ENCODE measurements at regions not wholly inside any gene's neighbourhood (a gene's known extent, or its start where the extent isn't known, plus 50 kb on each side); places are given as distances from the start of the nearest gene placed in this dataset.

DNA sequence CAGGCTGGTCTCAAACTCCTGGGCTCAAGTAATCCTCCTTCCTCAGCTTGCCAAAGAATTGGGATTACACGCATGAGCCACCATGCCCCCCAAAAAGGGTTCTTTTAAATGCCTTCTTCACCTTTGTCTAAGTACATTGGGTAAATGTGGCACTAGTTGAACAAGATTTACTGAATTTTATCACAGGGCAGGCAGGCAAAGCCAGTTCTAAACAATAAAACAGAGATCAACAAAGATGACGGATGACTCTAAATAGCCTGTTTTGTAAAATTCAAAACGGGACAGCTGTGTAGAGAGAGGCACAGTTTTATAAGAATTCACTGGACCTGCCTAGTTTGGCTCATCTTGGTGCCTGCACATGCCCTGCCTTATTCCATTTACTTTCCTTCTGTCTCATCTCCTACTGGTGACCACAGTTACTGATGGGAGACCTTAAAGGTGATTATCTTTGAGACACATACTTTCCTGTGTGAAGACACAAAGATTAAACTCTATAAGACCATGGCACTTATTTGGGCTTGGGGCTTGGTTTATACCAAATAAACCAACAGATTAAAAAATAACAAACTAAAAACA, 149.6 kb upstream of the DMRT1 start:
- no peak for DNase-seq (ENCODE audit: low read depth in 3 of 3, low spot score in 1 of 3)

DNA sequence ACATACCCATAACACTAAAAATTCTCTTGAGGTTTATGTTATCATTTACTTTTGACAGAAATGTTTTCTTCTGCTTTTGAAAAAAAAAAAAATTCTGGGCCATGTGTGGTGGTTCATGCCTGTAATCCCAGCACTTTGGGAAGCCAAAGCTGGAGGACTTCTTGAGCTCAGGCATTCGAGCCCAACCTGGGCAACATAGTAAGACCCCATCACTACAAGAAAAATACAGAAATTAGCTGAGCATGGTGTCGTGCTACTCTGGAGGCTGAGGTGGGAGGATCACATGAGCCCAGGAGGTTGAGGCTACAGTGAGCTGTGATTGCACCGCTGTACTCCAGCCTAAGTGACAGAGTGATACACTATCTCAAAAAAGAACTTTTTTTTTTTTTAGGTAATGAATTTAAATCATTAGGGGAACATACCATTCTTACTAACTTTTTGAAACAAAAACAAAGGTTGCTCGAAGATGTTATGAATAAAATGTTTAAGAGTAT, 148.8 kb upstream of the DMRT1 start:
- DNase-seq (ENCODE audit: low read depth in 3 of 3, low spot score in 1 of 3), result no peak

DNA sequence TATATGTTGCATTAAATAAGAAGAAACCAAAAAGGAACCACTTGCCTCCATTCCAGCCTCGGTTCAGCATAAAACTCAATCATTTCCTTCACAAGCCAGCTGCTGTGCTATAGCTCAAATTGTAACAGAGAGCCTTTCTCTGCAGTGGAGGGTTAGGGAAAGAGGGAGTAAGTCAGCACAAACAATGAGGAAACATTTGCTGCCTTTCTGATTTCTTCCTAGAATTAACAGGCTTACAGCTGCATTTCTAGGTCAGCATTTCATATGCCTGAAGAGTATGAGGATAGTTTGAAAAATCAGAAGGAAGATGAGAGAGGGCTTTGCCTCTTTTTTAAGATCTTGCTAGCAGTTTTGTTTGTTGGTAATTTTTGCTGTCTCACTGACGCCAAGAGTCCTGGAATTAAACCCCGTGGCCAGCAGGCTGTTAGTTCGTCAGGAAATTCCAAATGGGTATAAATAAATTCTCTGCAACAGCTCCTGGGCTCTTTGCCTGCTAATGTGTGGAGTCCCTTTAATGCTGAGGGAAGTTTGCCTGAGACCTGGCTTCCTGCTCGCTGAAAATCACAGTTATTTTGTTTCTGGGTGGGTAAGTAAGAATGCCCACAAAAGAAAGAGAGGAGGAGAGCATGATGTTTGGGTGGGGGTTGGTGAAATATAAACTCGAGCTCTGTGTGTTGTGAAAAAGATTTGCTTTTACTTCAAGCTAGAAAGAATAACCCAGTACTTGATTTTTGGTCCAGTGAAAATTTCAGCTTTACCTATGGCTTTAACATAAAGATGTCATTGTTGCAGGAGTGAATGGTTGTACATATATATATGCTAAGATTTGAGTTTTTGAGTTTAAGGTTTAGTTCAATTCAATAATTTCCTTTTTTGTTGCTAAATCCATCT, 148.1 kb upstream of the DMRT1 start:
- DNase-seq (ENCODE audit: low read depth in 3 of 3, low spot score in 1 of 3), result no peak

DNA sequence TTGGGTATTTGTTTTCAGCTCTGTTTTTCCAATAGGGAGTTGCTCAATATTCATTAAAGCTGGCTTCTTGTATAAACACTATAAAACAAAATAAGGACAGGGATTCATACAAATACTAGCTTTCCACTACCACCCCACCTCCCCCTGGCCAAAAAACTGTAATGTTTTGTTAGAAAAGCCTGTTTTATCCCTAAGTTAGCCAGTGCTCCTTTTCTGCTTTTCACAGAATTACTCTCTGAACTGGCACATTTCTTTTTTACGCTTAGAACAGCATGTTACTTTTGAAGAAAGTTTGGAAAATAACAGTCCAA, 147.4 kb upstream of the DMRT1 start:
- no peak for DNase-seq (ENCODE audit: low read depth in 3 of 3, low spot score in 1 of 3)

DNA sequence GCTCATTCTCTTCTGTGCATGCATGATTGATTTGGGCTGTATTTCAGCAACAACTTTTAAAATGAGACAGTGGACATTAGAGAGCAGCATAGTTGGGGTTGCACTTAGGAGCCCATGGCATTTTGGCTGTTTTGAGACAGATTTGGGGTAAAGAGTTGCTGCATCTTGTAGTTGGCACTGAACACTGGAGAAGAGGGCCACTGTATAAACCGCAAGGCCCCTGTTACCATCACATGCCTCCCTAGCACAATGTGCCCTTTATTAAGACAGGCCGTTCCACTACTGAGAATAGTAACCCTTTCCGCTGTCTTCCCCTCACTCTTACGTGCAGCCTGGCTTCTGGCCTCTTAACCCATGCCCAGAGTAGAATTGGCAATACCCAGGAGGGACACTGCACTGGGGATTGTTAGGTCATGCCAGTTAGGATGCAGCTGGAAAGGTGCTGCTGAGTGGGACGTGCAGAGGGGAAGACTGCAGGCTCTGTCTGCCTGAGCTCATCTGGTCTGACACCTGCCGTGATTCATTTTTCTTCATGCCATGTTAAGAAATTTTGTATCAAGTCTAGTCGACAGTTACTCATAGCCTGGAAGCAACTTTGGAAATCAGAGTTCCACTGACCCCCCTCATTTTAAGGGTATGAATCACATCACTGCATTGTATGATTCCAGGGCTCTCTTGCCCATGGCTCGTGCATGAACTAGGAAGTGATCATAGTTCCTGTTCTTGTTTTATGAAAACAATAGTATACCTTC, 146.9 kb upstream of the DMRT1 start:
- DNase-seq (ENCODE audit: low read depth in 3 of 3, low spot score in 1 of 3), result no peak

DNA sequence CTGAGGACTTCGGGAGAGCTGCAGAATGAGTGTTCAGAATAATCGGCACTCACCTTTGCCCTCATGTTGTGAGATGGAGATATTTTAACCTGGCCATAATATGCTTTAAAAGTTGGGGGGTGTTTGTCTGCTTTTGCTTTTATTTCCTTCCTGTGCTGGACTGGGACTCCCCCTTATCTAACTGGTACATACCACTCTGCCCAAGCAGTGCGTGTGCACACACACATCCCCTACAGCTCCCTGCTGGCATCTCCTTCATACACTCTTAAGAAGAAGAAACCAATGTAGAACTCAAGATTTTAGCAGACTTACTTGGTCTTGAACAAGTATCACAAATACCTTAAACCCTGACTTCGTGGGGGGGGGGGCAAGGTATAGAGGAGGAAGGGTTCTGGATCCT, 146.2 kb upstream of the DMRT1 start:
- no peak for DNase-seq (ENCODE audit: low read depth in 3 of 3, low spot score in 1 of 3)

DNA sequence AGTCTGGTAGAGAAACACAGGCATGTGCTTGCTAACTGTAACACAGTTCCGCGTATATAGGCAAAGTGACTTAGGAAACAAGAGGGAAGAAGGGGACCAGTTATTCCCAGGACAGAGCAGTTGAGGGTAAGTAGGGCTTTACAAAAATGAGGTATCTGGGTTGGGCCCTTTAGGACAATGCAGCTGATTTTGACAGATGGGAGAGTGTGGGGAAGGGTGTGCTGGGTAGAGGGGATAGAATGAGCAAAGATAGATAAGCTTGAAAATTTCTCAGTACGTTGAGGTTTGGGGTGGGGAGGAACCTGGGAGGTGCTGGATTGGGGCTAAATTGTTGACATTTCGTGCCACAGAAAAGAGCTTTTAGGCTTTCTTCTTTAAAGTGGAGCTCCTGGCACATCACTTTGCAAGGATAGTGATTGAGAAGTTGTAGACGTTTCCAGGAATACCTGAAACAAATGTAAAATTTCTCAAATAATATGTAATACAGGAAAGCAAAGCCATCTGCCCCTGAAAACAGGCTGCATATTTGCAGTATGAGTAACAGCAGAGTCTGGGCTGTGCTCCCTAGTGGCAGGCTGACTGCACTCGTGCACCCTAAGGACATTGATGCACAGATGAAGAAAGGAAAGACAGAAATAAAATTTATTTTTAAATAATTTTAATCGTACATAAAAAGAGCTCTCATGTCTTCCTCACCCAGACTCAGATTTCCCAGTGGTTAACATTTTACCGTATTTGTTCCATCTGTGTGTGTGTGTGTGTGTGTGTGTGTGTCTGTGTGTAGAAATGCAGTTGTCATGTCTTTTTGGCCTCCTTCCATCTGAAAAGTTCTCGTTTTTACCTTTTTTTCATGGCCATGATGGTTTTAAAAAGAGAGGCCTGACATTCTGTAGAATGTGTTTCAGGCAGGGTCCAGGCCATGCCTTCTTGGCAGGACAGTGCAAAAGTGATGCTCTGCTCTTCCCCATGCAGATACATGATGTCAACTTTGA, 144.9 kb upstream of the DMRT1 start:
- no peak for DNase-seq (ENCODE audit: low read depth in 3 of 3, low spot score in 1 of 3)

DNA sequence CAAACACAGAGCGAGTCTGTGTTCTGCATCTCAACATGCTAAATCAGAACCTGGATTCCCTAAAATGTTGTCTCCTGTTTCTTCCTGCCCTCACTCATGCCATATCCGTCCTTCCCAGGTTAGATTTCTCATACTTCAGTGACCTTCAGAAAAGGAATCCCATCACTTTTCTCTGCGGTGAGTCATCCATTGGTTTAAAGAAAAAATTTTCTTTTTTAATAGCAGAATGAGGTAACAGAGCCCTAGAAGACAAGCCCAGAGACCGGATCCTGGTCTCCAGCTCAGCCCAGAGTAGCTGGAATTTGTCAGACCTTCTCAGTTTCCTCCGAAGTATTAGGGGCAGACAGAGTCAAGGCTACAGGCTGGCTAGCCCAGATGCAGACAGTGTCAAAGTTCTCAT, 143.2 kb upstream of the DMRT1 start:
- no peak for DNase-seq (ENCODE audit: low read depth in 3 of 3, low spot score in 1 of 3)

DNA sequence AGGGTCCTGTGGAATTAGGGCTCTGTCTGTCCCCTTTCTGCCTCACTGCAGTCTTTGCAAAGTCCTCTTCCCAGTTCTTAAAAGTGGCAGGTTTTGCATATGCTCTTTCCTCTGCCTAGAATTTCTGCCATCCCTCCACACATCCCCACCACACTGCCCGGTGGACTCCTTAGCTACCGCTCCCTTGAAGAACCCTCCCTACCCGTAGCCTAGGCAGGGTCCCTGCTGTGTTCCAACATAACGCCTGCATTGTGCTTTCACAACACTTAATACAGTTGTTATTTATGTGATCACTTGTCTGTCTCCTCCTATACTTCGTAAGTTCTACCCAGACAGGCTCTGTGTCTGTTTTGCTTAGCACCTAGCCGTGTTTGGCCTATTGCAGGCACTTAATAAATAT, 142.5 kb upstream of the DMRT1 start:
- no peak for DNase-seq (ENCODE audit: low read depth in 3 of 3, low spot score in 1 of 3)

DNA sequence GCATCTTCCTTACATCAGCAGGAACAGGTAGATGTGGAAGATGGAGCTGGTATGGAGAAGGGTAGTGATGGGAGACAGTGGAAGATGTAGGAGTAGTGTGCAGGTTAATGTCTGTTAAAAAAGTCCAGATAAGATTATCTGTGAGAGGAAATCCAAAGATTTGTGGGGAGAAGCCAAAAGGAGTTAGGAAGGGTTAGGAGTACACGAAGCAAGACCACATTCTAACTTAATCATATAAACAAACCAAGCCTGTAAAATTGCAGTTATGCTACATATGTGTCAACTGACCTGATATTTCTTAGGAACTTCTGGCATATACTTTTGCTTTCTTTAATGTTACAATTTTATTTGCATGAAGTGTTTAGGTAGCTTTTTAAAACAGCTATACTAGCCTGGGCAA, 142.1 kb upstream of the DMRT1 start:
- no peak for DNase-seq (ENCODE audit: low read depth in 3 of 3, low spot score in 1 of 3)

DNA sequence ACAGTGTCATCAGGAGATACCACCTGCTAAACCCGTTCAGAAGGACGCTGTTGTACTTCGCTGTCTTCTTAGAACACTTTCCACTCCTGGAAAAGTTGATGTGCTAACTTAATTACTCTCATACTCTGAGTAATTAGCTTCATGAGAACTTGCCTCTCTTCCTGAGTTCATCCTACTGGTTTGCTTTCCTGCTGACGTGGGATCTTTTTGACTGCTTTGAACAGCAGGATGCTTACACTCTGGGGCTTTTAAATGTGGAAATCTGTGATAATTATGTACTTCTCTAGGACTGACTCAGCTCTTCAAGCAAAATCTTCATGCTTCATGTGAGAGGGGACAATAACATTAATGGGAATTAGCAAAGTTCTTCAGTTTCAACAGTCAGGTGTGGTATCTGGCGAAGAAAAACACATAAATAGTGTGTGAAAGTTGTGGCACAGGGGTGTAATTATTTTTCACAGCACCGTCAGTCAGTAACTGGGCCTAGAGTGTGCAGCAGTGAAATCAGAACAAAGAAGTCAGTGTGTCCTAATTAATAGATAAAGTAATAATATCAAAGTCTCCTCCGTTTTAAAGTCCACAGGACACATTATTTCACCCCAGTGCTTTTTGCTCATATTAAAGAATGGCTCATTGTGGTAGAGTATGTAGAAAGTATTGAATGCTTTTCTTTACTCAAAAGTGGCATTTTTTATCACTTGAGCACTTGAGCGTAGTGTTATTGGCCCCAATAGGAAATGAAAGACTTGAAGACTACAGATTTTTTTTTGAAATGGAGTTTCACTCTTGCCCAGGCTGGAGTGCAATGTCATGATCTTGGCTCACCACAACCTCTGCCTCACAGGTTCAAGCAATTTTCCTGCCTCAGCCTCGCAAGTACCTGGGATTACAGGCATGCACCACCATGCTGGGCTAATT, 140.9 kb upstream of the DMRT1 start:
- no peak for DNase-seq (ENCODE audit: low read depth in 3 of 3, low spot score in 1 of 3)

DNA sequence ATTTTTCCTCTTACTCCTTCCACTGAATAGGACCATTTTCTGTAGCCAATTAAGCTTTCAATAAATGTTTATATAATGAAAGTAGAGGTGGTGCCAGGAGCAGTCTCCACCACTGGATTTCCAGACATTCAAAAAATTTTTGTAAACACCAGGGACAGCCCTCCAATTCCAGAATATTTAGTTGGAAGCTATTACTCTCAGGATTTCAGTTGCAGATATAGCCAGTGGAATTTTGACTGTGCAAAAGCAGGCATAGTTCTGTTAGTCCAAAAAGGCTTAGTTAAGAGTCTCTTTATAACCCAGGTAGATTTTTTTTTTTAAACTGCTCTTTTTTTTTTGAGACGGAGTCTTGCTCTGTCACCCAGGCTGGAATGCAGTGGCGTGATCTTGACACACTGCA, 138.1 kb upstream of the DMRT1 start:
- DNase-seq (ENCODE audit: low read depth in 3 of 3, low spot score in 1 of 3), result no peak

DNA sequence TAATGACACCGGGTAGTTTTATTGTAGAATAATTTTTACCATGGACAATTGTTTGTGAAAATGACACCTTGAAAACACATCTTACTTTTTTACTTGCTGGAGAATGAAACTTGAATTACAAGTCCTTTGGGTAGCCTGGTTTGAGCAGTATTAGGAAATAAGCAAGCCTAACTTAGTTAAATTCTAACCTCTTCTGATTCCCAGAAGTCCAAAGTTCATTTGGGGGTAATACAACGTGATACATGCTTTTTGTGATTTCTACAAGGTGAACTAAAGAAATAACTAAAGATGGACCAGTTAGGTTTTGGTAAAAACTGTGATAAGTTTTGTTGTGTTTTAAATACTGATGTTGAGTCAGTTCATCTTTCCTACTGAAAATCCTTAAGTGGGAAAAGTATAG, 135.4 kb upstream of the DMRT1 start:
- DNase-seq (ENCODE audit: low read depth in 3 of 3, low spot score in 1 of 3), result no peak

DNA sequence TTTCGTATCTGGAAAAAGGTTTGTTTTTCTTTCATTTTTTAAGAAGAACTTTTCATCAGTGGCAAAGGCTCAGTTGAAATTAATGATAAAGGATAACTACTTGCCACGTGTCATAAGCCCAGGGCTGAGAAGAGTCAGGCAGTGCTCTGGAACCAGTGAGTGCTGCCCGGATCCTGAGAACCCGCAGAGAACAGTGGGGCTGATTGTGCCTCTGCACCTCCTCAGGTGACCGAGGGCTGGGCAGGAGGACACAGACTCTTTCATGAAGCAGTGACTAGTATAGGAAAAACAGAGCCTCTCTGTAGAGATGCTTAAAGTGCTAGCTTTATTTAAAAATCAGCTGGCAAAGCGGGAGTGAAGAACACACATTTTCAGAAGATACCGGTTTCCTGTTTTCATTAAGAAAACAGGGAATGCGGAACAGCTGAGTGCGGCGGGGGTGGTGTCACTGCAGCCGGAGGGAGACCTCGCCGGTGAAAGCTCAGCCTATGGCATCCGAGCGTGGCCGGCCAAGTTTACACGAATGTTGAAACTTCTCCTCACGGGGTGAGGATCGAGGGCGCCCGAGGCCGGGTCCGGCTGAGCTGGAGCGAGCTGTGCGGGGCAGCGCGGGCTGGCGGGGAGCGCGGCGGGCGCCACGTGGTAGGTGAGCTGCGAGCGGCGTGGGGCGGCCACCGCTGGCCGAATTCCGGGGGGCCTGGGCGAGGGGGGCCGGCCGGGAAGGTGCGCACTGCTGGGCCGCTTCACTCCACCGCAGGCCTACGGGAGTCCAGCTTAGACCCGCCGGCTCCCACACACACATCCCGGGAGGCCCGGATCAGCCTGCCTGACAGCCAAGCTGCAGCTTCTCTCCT, 134.7 kb upstream of the DMRT1 start:
- DNase-seq (ENCODE audit: low read depth in 3 of 3, low spot score in 1 of 3), result peak in 1 of 3 donors; percentile 12

DNA sequence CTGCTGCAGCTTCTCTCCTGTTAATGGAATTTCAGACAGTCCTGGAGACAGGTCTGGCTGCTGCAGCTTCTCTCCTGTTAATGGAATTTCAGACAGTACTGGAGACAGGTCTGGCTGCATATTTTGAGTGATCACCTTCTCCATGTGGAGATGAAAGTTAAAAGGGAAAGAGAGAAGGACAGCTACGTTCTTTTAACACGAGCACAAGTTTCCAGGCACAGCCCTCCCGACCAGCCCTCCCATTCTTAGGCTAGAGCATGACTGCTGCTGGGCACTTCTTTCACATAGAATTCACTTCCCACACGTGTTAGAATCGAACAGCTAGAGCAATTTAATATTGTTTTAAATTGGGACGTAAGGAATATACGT, 133.3 kb upstream of the DMRT1 start:
- no peak for DNase-seq (ENCODE audit: low read depth in 3 of 3, low spot score in 1 of 3)

DNA sequence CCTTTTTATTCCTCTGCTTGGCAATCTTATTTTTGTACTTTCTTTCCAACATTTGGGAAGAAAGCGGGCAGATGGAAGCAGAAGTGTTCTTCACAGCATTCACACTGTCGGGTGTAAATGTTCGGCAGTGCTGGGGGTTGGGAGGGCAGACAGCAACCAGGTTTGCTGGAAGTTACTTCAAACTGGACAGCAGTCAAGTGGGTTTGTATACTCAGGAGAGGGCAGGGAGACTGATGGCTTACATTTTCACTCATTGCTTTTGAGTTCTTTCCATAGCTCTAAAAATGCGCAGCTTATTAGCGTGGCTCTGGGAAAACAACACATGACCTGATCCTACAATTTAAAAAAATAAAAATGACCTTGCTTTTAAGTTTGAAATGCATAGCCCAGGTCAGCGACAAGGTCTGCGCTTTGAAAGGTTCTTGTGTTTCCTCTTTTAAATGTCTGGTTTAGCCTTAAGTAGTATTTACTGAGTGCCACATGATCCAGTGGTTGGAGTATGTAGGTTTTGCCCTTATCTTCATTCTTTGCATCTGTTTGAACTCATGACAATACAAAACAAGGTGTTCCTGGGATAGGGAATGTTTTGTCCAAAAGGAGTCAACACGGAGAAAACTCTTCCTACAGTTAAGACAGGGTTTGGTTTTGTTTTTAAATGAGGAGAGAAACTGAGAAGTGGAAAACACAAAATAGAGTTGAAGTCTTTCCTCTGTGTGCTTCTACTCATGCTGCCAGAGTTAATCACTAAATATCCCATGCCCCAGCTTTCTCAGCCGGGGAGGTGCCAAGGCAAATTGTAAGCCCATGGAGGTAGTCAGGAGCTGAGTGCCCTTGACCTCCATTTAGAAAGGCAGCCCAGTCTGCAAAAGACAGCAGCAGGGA, 132.7 kb upstream of the DMRT1 start:
- DNase-seq (ENCODE audit: low read depth in 3 of 3, low spot score in 1 of 3), result no peak

DNA sequence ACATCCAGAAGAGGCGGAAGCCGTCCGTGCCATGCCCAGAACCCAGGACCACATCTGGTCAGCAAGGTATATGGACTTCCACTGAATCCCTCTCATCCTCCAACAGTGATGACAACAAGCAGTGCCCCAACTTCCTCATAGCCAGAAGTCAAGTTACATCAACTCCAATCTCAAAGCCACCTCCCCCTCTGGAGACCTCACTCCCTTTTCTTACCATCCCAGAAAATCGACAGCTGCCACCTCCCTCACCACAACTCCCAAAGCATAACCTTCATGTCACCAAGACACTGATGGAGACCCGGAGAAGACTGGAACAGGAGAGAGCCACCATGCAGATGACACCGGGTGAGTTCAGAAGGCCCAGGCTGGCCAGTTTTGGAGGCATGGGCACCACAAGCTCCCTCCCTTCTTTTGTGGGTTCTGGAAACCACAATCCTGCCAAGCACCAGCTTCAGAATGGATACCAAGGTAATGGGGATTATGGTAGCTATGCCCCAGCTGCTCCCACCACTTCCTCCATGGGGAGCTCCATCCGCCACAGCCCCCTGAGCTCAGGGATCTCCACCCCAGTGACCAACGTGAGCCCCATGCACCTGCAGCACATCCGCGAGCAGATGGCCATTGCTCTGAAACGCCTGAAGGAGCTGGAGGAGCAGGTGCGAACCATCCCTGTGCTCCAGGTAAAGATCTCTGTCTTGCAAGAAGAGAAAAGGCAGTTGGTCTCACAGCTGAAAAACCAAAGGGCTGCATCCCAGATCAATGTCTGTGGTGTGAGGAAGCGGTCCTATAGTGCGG, 130.3 kb upstream of the DMRT1 start:
- DNase-seq (ENCODE audit: low read depth in 3 of 3, low spot score in 1 of 3), result no peak

Data from stimulated activated CD4-positive, alpha-beta T cell treated with anti-CD3 and anti-CD28 coated beads, TNF-alpha, amount 100 ng/mL, for 1 hour (primary cell).